Adrenal gland (tissue), 9 donors: ENCODE measurements at regions not wholly inside any gene's neighbourhood (a gene's known extent, or its start where the extent isn't known, plus 50 kb on each side); places are given as distances from the start of the nearest gene placed in this dataset.

Source experiments
- DNase-seq, 7 donors: peaks; one replicate each; pipeline ENCODE4 v3.0.0-alpha.2; 2019 to 2020
- H3K27ac ChIP-seq, 5 donors: fragments of 200-600 bp; sonication (generic) in 4 of 5; 1 replicate in 3 of 5; 2 replicates in 2 of 5; pipeline versions ENCODE4 v1.5.1 to v1.8.0; 2016 to 2020; ENCODE audit warnings: mild to moderate bottlenecking in 1 of 5
- H3K27me3 ChIP-seq: fragments of 200-600 bp; 2 replicates; pipeline ENCODE4 v1.8.0; 2021
- H3K36me3 ChIP-seq, 2 donors: fragments of 200-600 bp; replicated peaks in 1 of 2; 1 replicate in 1 of 2; 2 replicates in 1 of 2; pipeline versions ENCODE4 v1.5.1 to v1.8.0; 2018 to 2022
- H3K4me1 ChIP-seq, 2 donors: fragments of 200-600 bp; replicated peaks in 1 of 2; 1 replicate in 1 of 2; 2 replicates in 1 of 2; pipeline versions ENCODE4 v1.5.1 to v1.8.0; 2018 to 2021
- H3K4me3 ChIP-seq, 4 donors: fragments of 200-600 bp; sonication (generic) in 3 of 4; one replicate each; pipeline ENCODE4 v1.5.1; 2016 to 2018
- H3K9me3 ChIP-seq, 3 donors: fragments of 200-600 bp; sonication (generic) in 1 of 3; replicated peaks in 1 of 3; 1 replicate in 2 of 3; 2 replicates in 1 of 3; pipeline versions ENCODE4 v1.5.1 to v1.8.0; 2016 to 2021
- POLR2A ChIP-seq, 2 donors: fragments of 450-650 bp; IDR thresholded peaks; one replicate each; pipeline ENCODE4 v1.6.1; 2017; ENCODE audit warnings: antibody characterized with exemption in 2 of 2, mild to moderate bottlenecking in 2 of 2, moderate library complexity in 1 of 2
- whole genome bisulfite sequencing, 4 donors: extraction: QIAGEN DNeasy Blood & Tissue Kit in 2 of 4; methylation state at CpG; one replicate each; pipeline versions ENCODE4 v1.1.5 to v1.1.7; 2013 to 2017; 5-methylcytosine and 5-hydroxymethylcytosine counted together
- intact Hi-C, 2 donors: fragments of 100-400 bp; cut with DNase I; formaldehyde crosslinking; loops; one replicate each; pipeline versions ENCODE4 v1.14.1 to v1.15.0; 2022 to 2023
- TF ChIP-seq, protein P1 (sequence below), 6 experiments: fragments of 450-650 bp in 4 of 6; fragments of 200-600 bp in 2 of 6; sonication (generic) in 1 of 6; IDR thresholded peaks; 1 replicate in 5 of 6; 2 replicates in 1 of 6; pipeline versions ENCODE4 v1.5.1 to v1.8.0; 2016 to 2021; ENCODE audit warnings: antibody characterized with exemption in 6 of 6, mild to moderate bottlenecking in 2 of 6, moderate library complexity in 1 of 6
- donor health status: healthy with polysubstance abuse.
- donor health status: Bipolar disorder and iron deficiency.
- donor health status: DM: yes; HTN: yes; CAD: no.
- donor health status: DM: no; HTN: no; CAD: no.
- donor health status: DM: no; HTN: no; CAD: no.

DNA sequence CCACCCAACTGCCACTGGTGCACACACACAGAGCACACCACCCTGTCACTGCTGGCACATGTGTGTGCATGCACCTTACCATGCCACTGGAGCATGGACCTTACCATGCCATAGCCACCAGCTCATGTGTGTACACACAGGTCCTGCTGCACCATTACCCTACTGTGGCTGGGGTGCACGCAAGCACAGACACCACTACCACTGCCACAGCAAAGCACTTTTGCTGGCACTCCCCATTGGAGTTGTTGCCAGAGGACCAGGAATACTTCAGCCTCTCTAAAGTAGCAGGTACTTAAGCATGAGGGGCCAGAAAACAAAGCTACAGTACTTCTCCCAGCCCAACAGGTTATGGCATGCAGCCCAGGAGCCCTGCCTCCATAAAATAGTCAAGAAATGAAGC, 404.8 kb downstream of the MBD2 start:
- no peak overlapping the region for H3K27ac ChIP-seq
- no peak overlapping the region for H3K4me3 ChIP-seq
- 78 to 82% (median 81%) methylated on average over 1 of the region's 1 CpG for WGBS, 4 donors
- DNase-seq = no peak
- no peaks in the 10 kb centered on the region for H3K9me3 ChIP-seq
- H3K36me3 ChIP-seq = no peaks in the 10 kb centered on the region
- TF ChIP-seq POLR2A (IDR thresholded peaks at IDR 0.05) = no peak
- TF ChIP-seq, protein P1, sequence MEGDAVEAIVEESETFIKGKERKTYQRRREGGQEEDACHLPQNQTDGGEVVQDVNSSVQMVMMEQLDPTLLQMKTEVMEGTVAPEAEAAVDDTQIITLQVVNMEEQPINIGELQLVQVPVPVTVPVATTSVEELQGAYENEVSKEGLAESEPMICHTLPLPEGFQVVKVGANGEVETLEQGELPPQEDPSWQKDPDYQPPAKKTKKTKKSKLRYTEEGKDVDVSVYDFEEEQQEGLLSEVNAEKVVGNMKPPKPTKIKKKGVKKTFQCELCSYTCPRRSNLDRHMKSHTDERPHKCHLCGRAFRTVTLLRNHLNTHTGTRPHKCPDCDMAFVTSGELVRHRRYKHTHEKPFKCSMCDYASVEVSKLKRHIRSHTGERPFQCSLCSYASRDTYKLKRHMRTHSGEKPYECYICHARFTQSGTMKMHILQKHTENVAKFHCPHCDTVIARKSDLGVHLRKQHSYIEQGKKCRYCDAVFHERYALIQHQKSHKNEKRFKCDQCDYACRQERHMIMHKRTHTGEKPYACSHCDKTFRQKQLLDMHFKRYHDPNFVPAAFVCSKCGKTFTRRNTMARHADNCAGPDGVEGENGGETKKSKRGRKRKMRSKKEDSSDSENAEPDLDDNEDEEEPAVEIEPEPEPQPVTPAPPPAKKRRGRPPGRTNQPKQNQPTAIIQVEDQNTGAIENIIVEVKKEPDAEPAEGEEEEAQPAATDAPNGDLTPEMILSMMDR (IDR thresholded peaks at IDR 0.05) = no peak
- intact Hi-C loops = no loop called here
- no peaks in the 10 kb centered on the region for H3K4me1 ChIP-seq
- H3K27me3 ChIP-seq = no peaks in the 10 kb centered on the region

DNA sequence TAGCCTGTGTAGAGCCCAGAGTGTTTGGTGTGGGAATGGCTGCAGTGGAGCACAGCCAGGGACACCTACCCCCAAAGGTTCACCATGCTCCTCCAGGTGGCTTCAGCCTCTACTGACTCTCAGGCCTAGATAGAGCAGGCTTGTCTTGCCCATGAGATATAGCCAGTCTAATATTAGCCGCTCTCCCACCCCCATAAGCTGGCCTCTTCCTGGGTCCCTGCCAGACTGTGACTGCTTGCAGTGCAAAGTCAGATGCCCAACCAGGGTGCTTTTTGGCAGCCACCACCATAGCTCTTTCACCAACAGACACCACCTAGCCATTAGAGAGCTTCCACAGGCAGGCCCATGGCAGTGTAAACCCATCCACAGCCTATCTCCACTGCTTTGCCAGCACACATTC, 405.3 kb downstream of the MBD2 start:
- Histone ChIP-seq H3K9me3 (no peaks in the 10 kb centered on the region), H3K36me3 (no peaks in the 10 kb centered on the region), H3K27ac (no peak overlapping the region), H3K27me3 (no peaks in the 10 kb centered on the region), H3K4me3 (no peak overlapping the region), H3K4me1 (no peaks in the 10 kb centered on the region)
- no peak for DNase-seq
- intact Hi-C loops = no loop called here
- TF ChIP-seq POLR2A (IDR thresholded peaks at IDR 0.05) = no peak
- TF ChIP-seq, protein P1 (IDR thresholded peaks at IDR 0.05) = no peak
- 77 to 81% methylated on average over 1 of the region's 1 CpG; no CpG with 5 or more reads in 2 of the 4 donors for WGBS, 4 donors

- DNase-seq = no peak
- intact Hi-C loops = no loop called here
- 52 to 87% (median 77%) methylated on average over 1 of the region's 1 CpG for WGBS, 4 donors
Observed at GRCh38 chr18:53817976-53818950, 406.2 kb downstream of the MBD2 start.

GRCh38 chr18:53800171-53800570, 424.3 kb downstream of the MBD2 start:
- H3K27me3 ChIP-seq = no peaks in the 10 kb centered on the region
- no peak overlapping the region for H3K4me3 ChIP-seq
- H3K9me3 ChIP-seq = no peaks in the 10 kb centered on the region
- TF ChIP-seq, protein P1 (IDR thresholded peaks at IDR 0.05) = no peak
- no peak for TF ChIP-seq POLR2A (IDR thresholded peaks at IDR 0.05)
- DNase-seq = no peak
- WGBS, 4 donors = 69 to 85% (median 79%) methylated on average over 2 of the region's 2 CpGs
- H3K4me1 ChIP-seq = no peaks in the 10 kb centered on the region
- intact Hi-C loops = no loop called here
- no peaks in the 10 kb centered on the region for H3K36me3 ChIP-seq
- H3K27ac ChIP-seq = no peak overlapping the region

More at GRCh38 chr18:53817976-53818950, 406.2 kb downstream of the MBD2 start:
- no peak overlapping the region for H3K27ac ChIP-seq
- no peaks in the 10 kb centered on the region for H3K4me1 ChIP-seq
- no peaks in the 10 kb centered on the region for H3K36me3 ChIP-seq
- no peak overlapping the region for H3K4me3 ChIP-seq
- H3K9me3 ChIP-seq = no peaks in the 10 kb centered on the region
- H3K27me3 ChIP-seq = no peaks in the 10 kb centered on the region
- TF ChIP-seq, protein P1 (IDR thresholded peaks at IDR 0.05) = no peak
- TF ChIP-seq POLR2A (IDR thresholded peaks at IDR 0.05) = no peak
